ENCODE measurements at regions not wholly inside any gene's neighbourhood (a gene's known extent, or its start where the extent isn't known, plus 50 kb on each side); places are given as distances from the start of the nearest gene placed in this dataset.

DNA sequence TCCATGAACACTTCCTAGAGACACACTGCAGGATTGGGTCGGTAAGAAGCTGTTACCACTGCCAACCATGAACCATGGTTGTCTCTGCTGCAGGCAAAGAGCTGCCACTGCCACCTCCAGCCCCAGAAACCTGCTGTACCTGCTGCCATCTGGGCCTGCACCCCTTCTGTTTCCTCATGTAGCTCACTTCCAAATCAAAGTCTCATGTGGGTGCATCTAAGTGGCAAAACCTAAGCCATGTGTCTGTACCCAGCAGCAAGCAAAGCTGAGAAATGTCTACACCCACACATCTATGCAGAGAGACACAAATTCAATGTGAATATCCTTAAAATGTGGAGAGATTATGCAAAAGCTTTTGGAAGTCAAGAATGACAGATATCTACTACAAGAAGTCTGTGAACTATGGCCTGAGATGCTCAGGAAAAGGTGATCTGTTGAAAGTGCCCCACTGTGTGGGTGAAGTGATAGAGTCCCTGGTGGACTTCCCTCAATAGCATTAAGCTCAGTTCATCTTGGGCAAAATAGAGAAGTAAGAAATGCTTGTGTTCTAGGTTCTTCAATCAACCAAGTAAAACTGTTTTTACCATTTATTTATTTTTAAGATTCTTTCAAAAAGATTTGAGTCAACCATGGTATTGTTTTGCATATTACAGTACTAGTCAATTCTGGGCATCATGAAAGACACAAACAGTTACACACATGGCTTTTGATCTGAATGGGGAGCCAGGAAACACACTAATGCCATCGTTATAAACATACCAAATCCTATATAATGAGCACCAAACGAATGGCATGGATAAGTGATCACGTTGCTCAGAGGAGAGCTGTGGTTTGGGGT lies 64.4 kb downstream of the FOS start:
- TF ChIP-seq POLR2A (IDR thresholded peaks at IDR 0.05) (no peak), POLR2AphosphoS5 (IDR thresholded peaks at IDR 0.05) (no peak)
- TF ChIP-seq, protein P1, sequence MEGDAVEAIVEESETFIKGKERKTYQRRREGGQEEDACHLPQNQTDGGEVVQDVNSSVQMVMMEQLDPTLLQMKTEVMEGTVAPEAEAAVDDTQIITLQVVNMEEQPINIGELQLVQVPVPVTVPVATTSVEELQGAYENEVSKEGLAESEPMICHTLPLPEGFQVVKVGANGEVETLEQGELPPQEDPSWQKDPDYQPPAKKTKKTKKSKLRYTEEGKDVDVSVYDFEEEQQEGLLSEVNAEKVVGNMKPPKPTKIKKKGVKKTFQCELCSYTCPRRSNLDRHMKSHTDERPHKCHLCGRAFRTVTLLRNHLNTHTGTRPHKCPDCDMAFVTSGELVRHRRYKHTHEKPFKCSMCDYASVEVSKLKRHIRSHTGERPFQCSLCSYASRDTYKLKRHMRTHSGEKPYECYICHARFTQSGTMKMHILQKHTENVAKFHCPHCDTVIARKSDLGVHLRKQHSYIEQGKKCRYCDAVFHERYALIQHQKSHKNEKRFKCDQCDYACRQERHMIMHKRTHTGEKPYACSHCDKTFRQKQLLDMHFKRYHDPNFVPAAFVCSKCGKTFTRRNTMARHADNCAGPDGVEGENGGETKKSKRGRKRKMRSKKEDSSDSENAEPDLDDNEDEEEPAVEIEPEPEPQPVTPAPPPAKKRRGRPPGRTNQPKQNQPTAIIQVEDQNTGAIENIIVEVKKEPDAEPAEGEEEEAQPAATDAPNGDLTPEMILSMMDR (IDR thresholded peaks at IDR 0.05) = no peak
